Activated CD4-positive, alpha-beta T cell treated with anti-CD3 and anti-CD28 coated beads, Interleukin-2, amount 10 ng/mL, durations not matched to agents 24 days and 14 days (primary cell): ENCODE measurements at regions not wholly inside any gene's neighbourhood (a gene's known extent, or its start where the extent isn't known, plus 50 kb on each side); places are given as distances from the start of the nearest gene placed in this dataset.
"Not testable (repeated sequence)": the region's sequence is repeated elsewhere in the genome, so short reads cannot be mapped to it uniquely, and the experiment has no call there.

ENCODE experiments used
- DNase-seq: peaks from one replicate; pipeline ENCODE4 v3.0.0; 2022
- H3K27ac Mint-ChIP-seq: one replicate; pipeline ENCODE4 v1.8.0; 2022; ENCODE audit warnings: mild to moderate bottlenecking, mixed read lengths
- H3K27me3 Mint-ChIP-seq: one replicate; pipeline ENCODE4 v1.8.0; 2022; ENCODE audit warnings: mixed read lengths
- H3K36me3 Mint-ChIP-seq: one replicate; pipeline ENCODE4 v1.8.0; 2022; ENCODE audit warnings: low read depth, mild to moderate bottlenecking, mixed read lengths
- H3K4me1 Mint-ChIP-seq: one replicate; pipeline ENCODE4 v1.8.0; 2021; ENCODE audit warnings: mixed read lengths
- H3K4me3 Mint-ChIP-seq: one replicate; pipeline ENCODE4 v1.8.0; 2022; ENCODE audit warnings: mild to moderate bottlenecking, moderate library complexity, mixed read lengths
- H3K9me3 Mint-ChIP-seq: one replicate; pipeline ENCODE4 v1.8.0; 2021; ENCODE audit warnings: mixed read lengths
- intact Hi-C: fragments of 100-400 bp; cut with micrococcal nuclease; formaldehyde crosslinking; loops from one replicate; pipeline ENCODE4 v1.15.1; 2023

DNA sequence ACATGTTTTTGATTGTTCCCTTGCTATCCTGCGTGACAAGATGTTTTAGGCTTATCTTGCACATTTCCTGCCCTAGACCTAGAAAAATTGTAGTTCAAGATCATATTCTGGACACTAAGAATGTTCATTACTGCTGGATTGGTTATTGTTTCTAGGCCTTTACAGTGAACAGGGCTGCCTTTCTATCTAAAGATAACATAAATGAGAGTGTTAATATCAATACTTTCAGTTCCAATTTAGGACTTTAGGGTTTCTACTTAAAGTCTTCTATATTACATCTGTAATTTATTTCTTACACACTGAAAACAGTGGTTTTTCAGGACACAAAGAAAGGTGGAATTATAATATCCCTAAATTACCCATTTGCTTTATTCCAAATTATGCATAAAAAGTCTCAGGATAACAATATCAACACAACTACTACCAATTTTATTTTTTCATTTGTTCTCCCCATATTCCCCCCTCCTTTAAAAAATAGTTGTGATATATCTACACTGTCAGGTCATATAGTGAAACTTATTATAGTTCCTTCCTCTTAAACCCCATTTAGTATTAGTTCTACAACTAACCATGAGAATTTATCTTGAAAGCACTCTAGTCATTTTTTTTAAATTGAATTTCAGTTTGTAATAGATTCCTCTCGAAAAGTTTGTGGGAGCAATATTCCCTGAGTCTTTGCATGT is 293.9 kb upstream of the RIOK2 start:
- Mint-ChIP-seq H3K36me3 (no peaks in the 10 kb centered on the region), H3K4me1 (no peaks in the 10 kb centered on the region), H3K27me3 (peaks cover 1% of the 10 kb centered on the region), H3K27ac (no peak overlapping the region), H3K9me3 (no peaks in the 10 kb centered on the region), H3K4me3 (no peak overlapping the region)
- intact Hi-C loops = no loop called here
- no peak for DNase-seq

DNA sequence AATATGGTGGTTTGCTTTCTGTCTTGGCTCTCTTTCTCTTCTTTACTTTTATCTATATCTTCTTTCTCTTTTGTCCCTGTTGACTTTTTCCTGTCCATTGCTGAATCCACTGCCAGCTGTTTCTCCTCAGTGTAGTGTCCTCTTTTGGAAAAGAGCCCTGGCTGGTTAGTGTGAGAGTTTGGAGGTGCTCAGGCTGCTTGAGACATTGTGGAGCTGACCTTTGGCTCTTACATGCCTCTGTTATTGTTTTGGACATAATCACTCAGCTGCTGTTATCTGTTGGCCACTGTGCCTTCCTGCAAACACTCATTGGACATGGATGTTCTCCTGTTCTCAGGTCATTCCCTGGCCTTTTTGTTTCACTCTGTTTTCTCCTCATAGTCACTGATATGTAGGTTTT is 295.4 kb upstream of the RIOK2 start:
- Mint-ChIP-seq H3K4me1 (no peaks in the 10 kb centered on the region), H3K9me3 (no peaks in the 10 kb centered on the region), H3K36me3 (no peaks in the 10 kb centered on the region), H3K4me3 (no peak overlapping the region), H3K27ac (no peak overlapping the region), H3K27me3 (peaks cover 3% of the 10 kb centered on the region)
- intact Hi-C loops = no loop called here
- DNase-seq = no peak

DNA sequence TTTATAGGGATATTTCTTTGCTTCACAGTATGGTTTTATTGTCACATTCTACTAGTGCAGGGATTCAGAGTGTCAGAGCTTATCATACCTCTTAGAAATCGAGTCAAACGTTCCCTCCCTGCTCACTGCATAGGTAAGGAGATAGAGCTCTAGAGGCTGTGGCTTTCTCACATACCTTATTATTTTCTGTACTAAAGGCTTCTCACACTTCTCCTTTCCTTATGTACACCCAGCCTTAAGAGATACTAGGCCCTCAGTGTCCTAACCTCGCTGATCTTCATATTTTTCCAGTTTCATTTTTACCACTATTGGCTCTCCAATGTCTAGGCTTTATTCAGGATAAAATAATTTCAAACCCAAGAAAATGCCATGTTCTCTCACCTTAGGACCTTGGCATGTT is 297.3 kb upstream of the RIOK2 start:
- Mint-ChIP-seq H3K9me3 (no peaks in the 10 kb centered on the region), H3K4me1 (no peaks in the 10 kb centered on the region), H3K27ac (no peak overlapping the region), H3K27me3 (peaks cover 3% of the 10 kb centered on the region), H3K4me3 (no peak overlapping the region), H3K36me3 (no peaks in the 10 kb centered on the region)
- DNase-seq = no peak
- intact Hi-C loops = no loop called here

DNA sequence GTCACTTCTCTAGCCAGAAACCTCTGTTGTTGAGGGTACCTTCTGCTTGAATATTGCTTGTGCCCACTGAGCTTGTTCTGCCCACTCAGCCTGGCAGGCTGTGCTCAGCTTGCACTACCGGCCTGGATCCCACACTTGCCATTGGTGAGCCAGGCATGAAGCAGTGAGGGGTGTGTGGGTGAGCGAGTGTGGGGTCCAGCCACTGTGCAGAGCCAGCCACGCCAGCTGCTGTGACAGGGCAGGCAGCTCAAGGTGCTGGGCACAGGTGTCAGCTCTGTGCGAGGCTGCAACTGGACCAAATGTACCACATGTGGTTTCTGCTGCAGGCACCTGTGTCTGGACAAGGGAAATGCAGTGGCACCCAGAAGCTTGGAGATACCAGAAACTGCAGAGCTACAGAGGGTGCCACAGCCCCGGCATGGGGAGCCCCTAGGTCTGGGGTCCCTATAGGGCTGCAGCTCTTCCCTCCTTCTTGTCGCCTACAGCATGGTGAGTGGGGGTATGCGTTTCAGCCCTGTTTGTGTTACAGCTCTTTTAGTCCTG is 305.1 kb upstream of the RIOK2 start:
- no peak for DNase-seq
- Mint-ChIP-seq H3K27ac (no peak overlapping the region), H3K27me3 (peaks cover under 1% of the 10 kb centered on the region), H3K36me3 (no peaks in the 10 kb centered on the region), H3K9me3 (no peaks in the 10 kb centered on the region), H3K4me1 (no peaks in the 10 kb centered on the region), H3K4me3 (no peak overlapping the region)
- intact Hi-C loops = no loop called here

DNA sequence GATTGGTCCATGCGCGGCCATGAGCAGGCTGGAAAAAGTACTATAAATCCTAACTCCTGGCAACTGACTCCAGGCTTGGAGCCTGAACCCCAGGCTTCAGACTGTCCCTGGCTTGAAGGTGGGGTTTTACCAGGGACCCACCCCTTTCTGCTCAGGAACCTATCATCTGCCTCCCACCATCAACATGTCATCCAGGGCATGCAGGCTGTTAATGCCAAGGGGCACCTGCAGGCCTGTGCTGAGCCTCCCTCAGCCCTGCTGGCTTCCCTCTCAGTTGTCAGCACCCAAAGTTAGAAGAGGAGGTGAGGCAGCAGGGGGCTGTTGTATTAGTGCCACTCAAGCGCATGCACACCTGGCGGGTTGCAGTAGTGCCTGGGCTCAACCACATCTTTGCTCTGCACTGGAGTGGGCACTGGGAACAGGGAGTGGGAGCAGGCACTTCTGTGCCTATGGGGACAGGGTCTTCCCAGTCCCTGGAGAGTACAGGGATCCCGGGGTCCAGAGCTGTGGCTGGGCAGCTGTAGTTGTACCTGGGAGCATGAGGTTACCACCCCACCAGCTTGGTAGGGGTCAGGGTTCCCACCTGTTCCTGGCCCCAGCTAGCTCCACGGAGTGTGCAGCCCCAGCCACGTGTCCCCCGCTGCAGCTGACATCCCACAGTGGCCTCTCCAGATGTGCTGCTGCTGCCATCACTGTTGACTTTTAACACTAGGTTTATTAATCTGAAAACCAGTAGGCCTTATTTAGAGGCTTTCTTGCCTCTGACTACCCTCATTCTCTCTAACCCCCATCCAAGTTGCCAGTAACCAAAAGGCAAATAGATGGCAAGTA is 306.2 kb upstream of the RIOK2 start:
- Mint-ChIP-seq H3K27ac (no peak overlapping the region), H3K4me3 (no peak overlapping the region), H3K4me1 (no peaks in the 10 kb centered on the region), H3K36me3 (no peaks in the 10 kb centered on the region), H3K27me3 (no peaks in the 10 kb centered on the region), H3K9me3 (no peaks in the 10 kb centered on the region)
- intact Hi-C loops = no loop called here
- DNase-seq = no peak

DNA sequence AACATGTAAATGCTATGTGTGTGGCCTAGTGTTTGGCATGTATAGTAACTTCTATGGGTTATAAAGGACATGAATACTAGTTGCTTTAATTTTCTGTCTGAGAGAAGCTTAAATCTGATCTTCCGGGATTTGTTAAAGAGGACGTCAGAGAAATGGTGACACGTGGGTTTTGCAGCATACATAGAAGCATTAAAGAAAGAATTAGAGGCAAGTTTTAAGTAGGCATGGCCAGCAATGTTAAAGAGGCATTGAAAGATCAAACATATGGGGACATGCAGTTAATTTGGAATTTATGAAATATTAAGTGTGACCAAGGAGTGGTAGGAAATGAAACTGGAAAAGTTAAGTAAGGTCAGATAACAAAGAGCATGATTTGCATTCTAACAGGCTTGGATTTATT is 311.4 kb upstream of the RIOK2 start:
- intact Hi-C loops = no loop called here
- H3K27ac Mint-ChIP-seq = no peak overlapping the region
- no peak for DNase-seq
- H3K9me3 Mint-ChIP-seq = no peaks in the 10 kb centered on the region
- no peaks in the 10 kb centered on the region for H3K36me3 Mint-ChIP-seq
- no peaks in the 10 kb centered on the region for H3K27me3 Mint-ChIP-seq
- H3K4me1 Mint-ChIP-seq = no peaks in the 10 kb centered on the region
- H3K4me3 Mint-ChIP-seq = no peak overlapping the region

DNA sequence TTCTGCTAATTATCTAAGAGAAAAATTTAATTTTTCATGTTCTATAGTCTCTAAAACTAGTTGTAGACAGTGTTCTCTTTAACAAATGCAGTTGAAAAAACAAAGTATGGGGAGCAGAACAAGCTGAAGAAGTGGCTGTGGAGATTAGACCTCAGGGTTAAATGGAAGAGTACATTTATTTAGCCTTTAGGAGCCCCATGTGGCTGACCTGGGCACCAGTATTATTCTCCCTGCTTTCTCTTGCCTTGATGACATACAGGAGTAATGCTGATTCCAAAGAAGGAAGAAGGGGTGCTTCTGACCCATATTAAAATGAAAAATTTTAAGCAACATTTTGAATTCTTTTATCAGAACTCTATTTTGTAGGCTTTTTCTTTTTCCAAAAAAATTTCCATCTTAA is 312.3 kb upstream of the RIOK2 start:
- intact Hi-C loops = no loop called here
- DNase-seq = no peak
- no peaks in the 10 kb centered on the region for H3K4me1 Mint-ChIP-seq
- no peak overlapping the region for H3K4me3 Mint-ChIP-seq
- H3K36me3 Mint-ChIP-seq = no peaks in the 10 kb centered on the region
- no peaks in the 10 kb centered on the region for H3K27me3 Mint-ChIP-seq
- H3K27ac Mint-ChIP-seq = no peak overlapping the region
- H3K9me3 Mint-ChIP-seq = no peaks in the 10 kb centered on the region

DNA sequence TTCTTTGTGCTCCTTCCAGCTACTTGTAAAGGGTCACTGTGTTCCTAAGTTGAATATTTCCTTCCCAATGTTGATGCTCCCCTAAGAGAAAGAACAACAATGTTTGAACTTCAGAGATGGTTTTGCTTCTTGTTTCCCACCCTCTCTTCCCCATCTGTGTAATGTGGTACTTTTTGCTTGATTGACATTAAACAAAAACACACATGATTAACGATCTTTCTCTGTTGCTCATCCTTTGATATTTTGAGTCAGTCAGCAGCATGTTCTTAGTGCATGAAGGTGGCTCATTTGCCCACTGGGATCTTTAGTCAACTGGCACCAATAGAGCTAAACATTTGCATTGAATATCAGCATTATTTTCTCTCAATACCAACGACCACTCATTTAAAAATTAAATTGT is 313.0 kb upstream of the RIOK2 start:
- no peak overlapping the region for H3K27ac Mint-ChIP-seq
- H3K4me3 Mint-ChIP-seq = no peak overlapping the region
- intact Hi-C loops = no loop called here
- H3K4me1 Mint-ChIP-seq = no peaks in the 10 kb centered on the region
- no peaks in the 10 kb centered on the region for H3K9me3 Mint-ChIP-seq
- H3K27me3 Mint-ChIP-seq = no peaks in the 10 kb centered on the region
- DNase-seq = no peak
- no peaks in the 10 kb centered on the region for H3K36me3 Mint-ChIP-seq

DNA sequence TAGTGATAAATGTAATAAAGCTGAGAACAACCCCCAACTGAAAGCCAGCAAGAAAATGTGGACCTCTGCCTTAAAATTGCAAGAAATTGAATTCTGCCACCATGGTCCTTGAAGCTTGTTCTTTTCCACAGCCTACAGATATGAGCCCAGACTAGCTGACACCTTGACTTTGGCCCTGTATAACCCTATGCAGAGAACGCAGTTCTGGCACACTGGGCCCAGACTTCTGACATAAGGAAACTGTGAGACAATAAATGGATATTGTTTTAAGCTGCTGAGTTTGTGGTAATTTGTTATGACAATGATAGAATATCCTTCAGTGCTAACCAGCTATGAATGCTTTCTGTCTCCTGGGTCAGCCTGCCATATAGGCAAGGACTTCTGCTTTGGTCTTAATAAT is 315.6 kb upstream of the RIOK2 start:
- no peaks in the 10 kb centered on the region for H3K9me3 Mint-ChIP-seq
- intact Hi-C loops = no loop called here
- no peak for DNase-seq
- H3K4me3 Mint-ChIP-seq = no peak overlapping the region
- H3K27ac Mint-ChIP-seq = no peak overlapping the region
- H3K4me1 Mint-ChIP-seq = no peaks in the 10 kb centered on the region
- H3K27me3 Mint-ChIP-seq = no peaks in the 10 kb centered on the region
- H3K36me3 Mint-ChIP-seq = no peaks in the 10 kb centered on the region

DNA sequence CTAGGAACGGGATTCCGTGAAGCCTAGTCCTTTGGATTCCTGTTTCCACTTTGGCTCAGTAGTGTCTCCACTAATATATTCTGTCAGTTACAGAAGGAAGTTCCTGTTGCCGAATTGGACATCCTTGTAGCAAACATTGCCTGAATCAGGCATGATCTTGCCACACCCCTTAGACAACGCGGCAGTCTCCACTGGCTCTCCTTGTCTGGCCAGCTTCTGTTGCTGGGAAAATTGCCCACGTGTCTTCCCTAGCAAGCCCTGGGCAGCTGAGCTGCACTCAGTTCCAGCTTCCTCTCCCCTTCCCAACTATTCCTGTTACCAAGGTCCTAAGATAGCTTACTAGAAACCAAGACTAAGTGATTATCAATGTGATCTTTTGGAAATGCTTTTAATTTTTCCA is 316.6 kb upstream of the RIOK2 start:
- H3K27ac Mint-ChIP-seq = no peak overlapping the region
- H3K9me3 Mint-ChIP-seq = no peaks in the 10 kb centered on the region
- no peaks in the 10 kb centered on the region for H3K27me3 Mint-ChIP-seq
- no peaks in the 10 kb centered on the region for H3K4me1 Mint-ChIP-seq
- no peak for DNase-seq
- H3K36me3 Mint-ChIP-seq = no peaks in the 10 kb centered on the region
- no peak overlapping the region for H3K4me3 Mint-ChIP-seq
- intact Hi-C loops = no loop called here

DNA sequence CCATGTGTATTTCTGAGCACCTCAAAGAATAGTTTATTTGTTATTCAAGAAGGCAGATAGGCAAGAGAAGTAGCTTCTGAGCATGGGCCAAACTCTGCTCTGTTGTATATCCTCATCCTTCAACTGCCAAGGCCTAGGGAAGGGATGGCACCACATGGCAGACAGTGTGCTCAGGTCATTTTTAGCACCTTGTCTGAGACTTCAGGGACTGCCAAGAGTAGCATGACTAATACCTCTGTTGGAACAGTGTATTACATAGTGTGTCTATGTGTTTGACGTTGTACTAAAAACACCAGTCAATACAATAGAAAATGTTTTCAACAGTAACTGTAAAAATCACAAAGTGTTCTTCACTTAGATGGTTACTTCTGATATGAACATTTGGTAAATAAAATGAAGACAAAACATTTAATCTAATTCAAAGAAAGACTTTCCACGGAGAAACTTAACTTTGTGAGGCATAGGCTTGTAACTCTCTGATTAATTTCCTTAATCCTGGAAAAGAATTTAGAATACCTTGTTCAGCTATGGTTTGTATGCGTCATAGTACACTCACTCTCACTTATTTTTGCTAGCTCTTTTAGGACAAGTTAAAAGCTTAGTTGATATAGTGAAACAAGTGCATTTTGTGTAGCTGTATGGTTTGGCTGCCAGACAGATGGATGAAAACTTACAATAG is 318.4 kb upstream of the RIOK2 start:
- H3K9me3 Mint-ChIP-seq = no peaks in the 10 kb centered on the region
- no peaks in the 10 kb centered on the region for H3K27me3 Mint-ChIP-seq
- no peak overlapping the region for H3K4me3 Mint-ChIP-seq
- DNase-seq = no peak
- no peaks in the 10 kb centered on the region for H3K4me1 Mint-ChIP-seq
- H3K27ac Mint-ChIP-seq = no peak overlapping the region
- H3K36me3 Mint-ChIP-seq = no peaks in the 10 kb centered on the region
- intact Hi-C loops = no loop called here

DNA sequence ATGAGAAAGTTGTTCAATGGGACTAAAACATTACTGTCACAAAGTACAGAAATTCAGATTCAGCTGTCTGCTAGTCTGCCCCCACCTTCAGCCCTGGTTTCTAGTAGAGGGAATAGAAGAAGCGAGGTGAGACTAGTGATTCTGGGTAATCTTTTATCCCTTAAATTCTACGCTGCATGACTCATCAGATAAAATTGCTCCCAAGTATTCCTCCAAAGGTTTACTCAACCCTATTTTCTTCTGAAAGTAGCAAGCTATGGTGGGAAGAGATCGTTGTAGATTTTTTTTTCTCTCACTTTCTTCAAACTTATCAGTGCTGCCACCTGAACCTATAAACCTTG is 318.9 kb upstream of the RIOK2 start:
- no peaks in the 10 kb centered on the region for H3K36me3 Mint-ChIP-seq
- H3K27ac Mint-ChIP-seq = no peak overlapping the region
- DNase-seq = no peak
- H3K4me3 Mint-ChIP-seq = no peak overlapping the region
- no peaks in the 10 kb centered on the region for H3K9me3 Mint-ChIP-seq
- intact Hi-C loops = no loop called here
- no peaks in the 10 kb centered on the region for H3K27me3 Mint-ChIP-seq
- no peaks in the 10 kb centered on the region for H3K4me1 Mint-ChIP-seq

DNA sequence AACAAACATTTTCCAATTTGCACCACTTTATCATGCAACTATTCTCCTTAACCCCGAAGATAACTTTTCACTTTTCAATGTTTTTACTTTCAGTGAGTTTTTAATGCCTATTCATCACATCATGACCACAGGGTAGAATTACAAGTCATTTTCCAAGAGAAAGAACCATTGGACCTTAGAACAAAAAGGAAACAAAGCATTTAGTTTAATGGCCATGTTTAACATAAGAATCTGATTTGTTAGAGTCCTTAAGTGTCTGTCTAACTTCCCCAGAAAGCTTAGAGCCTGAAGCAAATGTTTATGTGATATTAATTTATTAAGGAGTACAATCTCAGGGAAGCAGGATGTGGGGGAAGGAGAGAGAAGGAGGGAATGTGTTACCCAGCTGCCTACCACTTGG is 325.8 kb upstream of the RIOK2 start:
- Mint-ChIP-seq H3K4me3 (no peak overlapping the region), H3K36me3 (no peaks in the 10 kb centered on the region), H3K27ac (no peak overlapping the region), H3K9me3 (no peaks in the 10 kb centered on the region), H3K4me1 (no peaks in the 10 kb centered on the region), H3K27me3 (peaks cover 2% of the 10 kb centered on the region)
- intact Hi-C loops = no loop called here
- DNase-seq = no peak

DNA sequence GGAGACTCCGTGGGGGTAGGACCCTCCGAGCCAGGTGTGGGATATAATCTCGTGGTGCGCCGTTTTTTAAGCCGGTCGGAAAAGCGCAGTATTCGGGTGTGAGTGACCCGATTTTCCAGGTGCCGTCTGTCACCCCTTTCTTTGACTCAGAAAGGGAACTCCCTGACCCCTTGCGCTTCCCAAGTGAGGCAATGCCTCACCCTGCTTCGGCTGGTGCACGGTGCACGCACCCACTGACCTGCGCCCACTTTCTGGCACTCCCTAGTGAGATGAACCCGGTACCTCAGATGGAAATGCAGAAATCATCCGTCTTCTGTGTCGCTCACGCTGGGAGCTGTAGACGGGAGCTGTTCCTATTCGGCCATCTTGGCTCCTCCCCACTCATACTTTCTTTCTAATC is 336.5 kb upstream of the RIOK2 start:
- H3K27ac Mint-ChIP-seq, H3K27me3 Mint-ChIP-seq, H3K4me3 Mint-ChIP-seq, H3K9me3 Mint-ChIP-seq, DNase-seq, H3K4me1 Mint-ChIP-seq, intact Hi-C loops, H3K36me3 Mint-ChIP-seq: not testable (repeated sequence)
